ENCODE measurements at regions not wholly inside any gene's neighbourhood (a gene's known extent, or its start where the extent isn't known, plus 50 kb on each side); places are given as distances from the start of the nearest gene placed in this dataset.
"Not testable (repeated sequence)": the region's sequence is repeated elsewhere in the genome, so short reads cannot be mapped to it uniquely, and the experiment has no call there.

DNA sequence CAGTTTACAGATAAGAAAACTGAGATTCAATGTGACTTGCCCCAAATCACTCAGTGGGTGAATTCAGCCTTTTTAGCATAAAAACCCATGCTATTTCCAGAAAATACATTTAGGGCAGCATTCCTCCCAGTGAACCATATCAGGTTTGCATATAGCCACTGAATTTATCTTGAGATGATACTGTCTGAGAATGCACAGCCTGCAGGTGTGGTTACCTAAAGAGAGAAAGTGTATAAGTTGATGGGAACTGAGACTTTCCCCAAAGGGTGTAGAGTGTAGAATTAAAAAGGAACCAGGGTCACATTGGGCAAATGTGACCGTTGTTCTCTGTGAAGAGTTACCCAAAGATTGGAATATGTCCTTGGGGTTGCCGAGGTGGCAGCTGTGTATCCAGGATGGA is 100.0 kb upstream of the PIK3R1 start:
- no peak overlapping the region for H3K4me3 ChIP-seq (ENCODE audit: low read depth, low read length)
- H3K4me1 ChIP-seq (ENCODE audit: control insufficient read depth, insufficient read depth, low read length) = no peaks in the 10 kb centered on the region
- no peaks in the 10 kb centered on the region for H3K27me3 ChIP-seq (ENCODE audit: control insufficient read depth, insufficient read depth, low read length)
- no peak overlapping the region for H3K9ac ChIP-seq (ENCODE audit: low read length)
- H3K9me3 ChIP-seq (ENCODE audit: control insufficient read depth, insufficient read depth, low read depth, low read length) = peaks cover 3% of the 10 kb centered on the region; the same call in 1 of the 2 replicates
- H3K27ac ChIP-seq (ENCODE audit: low read depth, low read length) = no peak overlapping the region
- no peaks in the 10 kb centered on the region for H3K36me3 ChIP-seq (ENCODE audit: control insufficient read depth, insufficient read depth, low read length)

- Histone ChIP-seq H3K4me1 (ENCODE audit: control insufficient read depth, insufficient read depth, low read length) (no peaks in the 10 kb centered on the region), H3K27me3 (ENCODE audit: control insufficient read depth, insufficient read depth, low read length) (no peaks in the 10 kb centered on the region), H3K4me3 (ENCODE audit: low read depth, low read length) (no peak overlapping the region), H3K36me3 (ENCODE audit: control insufficient read depth, insufficient read depth, low read length) (no peaks in the 10 kb centered on the region), H3K27ac (ENCODE audit: low read depth, low read length) (no peak overlapping the region), H3K9ac (ENCODE audit: low read length) (no peak overlapping the region), H3K9me3 (ENCODE audit: control insufficient read depth, insufficient read depth, low read depth, low read length) (peaks cover 3% of the 10 kb centered on the region; the same call in 1 of the 2 replicates)
These were observed 101.0 kb upstream of the PIK3R1 start for GRCh38 chr5:68114378-68115040.

DNA sequence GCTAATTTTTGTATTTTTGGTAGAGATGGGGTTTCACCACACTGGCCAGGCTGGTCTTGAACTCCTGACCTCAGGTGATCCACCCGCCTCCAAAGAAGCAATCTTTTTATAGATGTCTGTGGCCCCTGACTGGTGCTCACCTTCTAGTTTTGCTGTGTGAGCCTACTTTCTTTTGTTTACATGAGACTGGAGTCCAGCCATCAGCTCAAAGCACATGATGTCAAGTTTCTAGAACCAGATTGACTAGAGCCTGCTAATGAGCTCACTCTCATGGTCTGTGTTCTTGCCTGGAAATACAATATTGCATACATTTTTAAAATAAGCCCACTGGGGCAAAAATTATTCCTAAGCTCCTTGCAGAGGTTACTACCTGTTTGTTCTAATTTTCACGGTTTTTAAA is 102.9 kb upstream of the PIK3R1 start:
- no peaks in the 10 kb centered on the region for H3K27me3 ChIP-seq (ENCODE audit: control insufficient read depth, insufficient read depth, low read length)
- H3K4me3 ChIP-seq (ENCODE audit: low read depth, low read length) = no peak overlapping the region
- peaks cover 6% of the 10 kb centered on the region; the same call in 1 of the 2 replicates for H3K9me3 ChIP-seq (ENCODE audit: control insufficient read depth, insufficient read depth, low read depth, low read length)
- H3K36me3 ChIP-seq (ENCODE audit: control insufficient read depth, insufficient read depth, low read length) = no peaks in the 10 kb centered on the region
- H3K27ac ChIP-seq (ENCODE audit: low read depth, low read length) = no peak overlapping the region
- no peak overlapping the region for H3K9ac ChIP-seq (ENCODE audit: low read length)
- H3K4me1 ChIP-seq (ENCODE audit: control insufficient read depth, insufficient read depth, low read length) = no peaks in the 10 kb centered on the region

- no peak overlapping the region for H3K9ac ChIP-seq (ENCODE audit: low read length)
- no peaks in the 10 kb centered on the region for H3K36me3 ChIP-seq (ENCODE audit: control insufficient read depth, insufficient read depth, low read length)
- H3K27me3 ChIP-seq (ENCODE audit: control insufficient read depth, insufficient read depth, low read length) = no peaks in the 10 kb centered on the region
- H3K27ac ChIP-seq (ENCODE audit: low read depth, low read length) = no peak overlapping the region
- H3K4me1 ChIP-seq (ENCODE audit: control insufficient read depth, insufficient read depth, low read length) = no peaks in the 10 kb centered on the region
- peaks cover 6% of the 10 kb centered on the region; the same call in 1 of the 2 replicates for H3K9me3 ChIP-seq (ENCODE audit: control insufficient read depth, insufficient read depth, low read depth, low read length)
- no peak overlapping the region for H3K4me3 ChIP-seq (ENCODE audit: low read depth, low read length)
These were observed 104.7 kb upstream of the PIK3R1 start for GRCh38 chr5:68110894-68111293.

DNA sequence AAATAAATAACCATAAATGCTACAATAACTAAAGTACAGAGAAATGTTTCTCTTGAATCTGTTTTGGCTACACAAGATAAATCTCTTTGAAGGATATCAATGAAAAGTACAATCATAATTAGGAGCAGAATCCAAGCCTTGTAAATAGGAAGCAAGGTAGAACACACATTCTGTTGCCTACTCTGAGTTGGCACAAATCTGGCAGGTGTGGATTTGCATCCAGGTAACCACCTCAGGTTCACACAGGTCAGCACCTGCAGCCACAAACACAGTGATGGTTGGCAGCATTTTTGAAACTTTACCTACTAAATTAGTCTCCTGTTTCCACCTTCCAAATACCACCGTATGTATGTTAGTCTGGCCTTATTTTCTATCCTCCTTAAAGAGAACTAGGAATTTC is 105.3 kb upstream of the PIK3R1 start:
- H3K27me3 ChIP-seq (ENCODE audit: control insufficient read depth, insufficient read depth, low read length) = no peaks in the 10 kb centered on the region
- no peaks in the 10 kb centered on the region for H3K36me3 ChIP-seq (ENCODE audit: control insufficient read depth, insufficient read depth, low read length)
- H3K9me3 ChIP-seq (ENCODE audit: control insufficient read depth, insufficient read depth, low read depth, low read length) = peaks cover 6% of the 10 kb centered on the region; the same call in 1 of the 2 replicates
- no peaks in the 10 kb centered on the region for H3K4me1 ChIP-seq (ENCODE audit: control insufficient read depth, insufficient read depth, low read length)
- no peak overlapping the region for H3K27ac ChIP-seq (ENCODE audit: low read depth, low read length)
- H3K9ac ChIP-seq (ENCODE audit: low read length) = no peak overlapping the region
- H3K4me3 ChIP-seq (ENCODE audit: low read depth, low read length) = no peak overlapping the region

DNA sequence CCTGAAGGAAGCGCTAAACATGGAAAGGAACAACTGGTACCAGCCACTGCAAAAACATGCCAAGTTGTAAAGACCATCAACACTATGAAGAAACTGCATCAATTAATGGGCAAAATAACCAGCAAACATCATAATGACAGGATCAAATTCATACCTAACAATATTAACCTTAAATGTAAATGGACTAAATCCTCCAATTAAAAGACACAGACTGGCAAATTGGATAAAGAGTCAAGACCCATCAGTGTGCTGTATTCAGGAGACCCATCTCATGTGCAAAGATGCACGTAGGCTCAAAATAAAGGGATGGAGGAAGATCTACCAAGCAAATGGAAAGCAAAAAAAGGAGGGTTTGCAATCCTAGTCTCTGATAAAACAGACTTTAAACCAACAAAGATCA is 111.3 kb upstream of the PIK3R1 start:
- H3K9ac ChIP-seq (ENCODE audit: low read length); H3K36me3 ChIP-seq (ENCODE audit: control insufficient read depth, insufficient read depth, low read length); H3K4me1 ChIP-seq (ENCODE audit: control insufficient read depth, insufficient read depth, low read length); H3K4me3 ChIP-seq (ENCODE audit: low read depth, low read length); H3K9me3 ChIP-seq (ENCODE audit: control insufficient read depth, insufficient read depth, low read depth, low read length); H3K27me3 ChIP-seq (ENCODE audit: control insufficient read depth, insufficient read depth, low read length); H3K27ac ChIP-seq (ENCODE audit: low read depth, low read length): not testable (repeated sequence)

GRCh38 chr5:68103297-68103696 is 112.3 kb upstream of the PIK3R1 start:
- H3K27ac ChIP-seq (ENCODE audit: low read depth, low read length); H3K4me3 ChIP-seq (ENCODE audit: low read depth, low read length); H3K27me3 ChIP-seq (ENCODE audit: control insufficient read depth, insufficient read depth, low read length); H3K9me3 ChIP-seq (ENCODE audit: control insufficient read depth, insufficient read depth, low read depth, low read length); H3K4me1 ChIP-seq (ENCODE audit: control insufficient read depth, insufficient read depth, low read length); H3K36me3 ChIP-seq (ENCODE audit: control insufficient read depth, insufficient read depth, low read length); H3K9ac ChIP-seq (ENCODE audit: low read length): not testable (repeated sequence)

DNA sequence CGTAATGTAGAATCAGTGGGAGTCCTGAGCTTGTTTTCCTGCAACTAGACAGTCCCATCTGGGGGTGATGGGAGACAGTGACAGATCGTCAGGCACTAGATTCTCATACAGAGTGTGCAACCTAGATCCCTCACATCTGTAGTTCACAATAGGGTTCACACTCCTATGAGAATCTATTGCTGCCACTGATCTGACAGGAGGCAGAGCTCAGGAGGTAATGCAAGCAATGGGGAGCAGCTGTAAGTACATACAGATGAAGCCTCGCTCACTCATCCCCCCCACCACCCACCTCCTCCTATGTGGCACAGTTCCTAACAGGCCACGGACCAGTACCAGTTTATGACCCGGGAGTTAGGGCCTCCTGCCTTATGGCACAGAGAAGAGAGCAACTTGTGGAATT is 116.2 kb upstream of the PIK3R1 start:
- no peaks in the 10 kb centered on the region for H3K27me3 ChIP-seq (ENCODE audit: control insufficient read depth, insufficient read depth, low read length)
- H3K4me1 ChIP-seq (ENCODE audit: control insufficient read depth, insufficient read depth, low read length) = no peaks in the 10 kb centered on the region
- H3K27ac ChIP-seq (ENCODE audit: low read depth, low read length) = no peak overlapping the region
- no peak overlapping the region for H3K9ac ChIP-seq (ENCODE audit: low read length)
- H3K4me3 ChIP-seq (ENCODE audit: low read depth, low read length) = no peak overlapping the region
- no peaks in the 10 kb centered on the region for H3K36me3 ChIP-seq (ENCODE audit: control insufficient read depth, insufficient read depth, low read length)
- peaks cover 7% of the 10 kb centered on the region; the same call in 1 of the 2 replicates for H3K9me3 ChIP-seq (ENCODE audit: control insufficient read depth, insufficient read depth, low read depth, low read length)

GRCh38 chr5:68093455-68094159 is 121.9 kb upstream of the PIK3R1 start:
- no peaks in the 10 kb centered on the region for H3K4me1 ChIP-seq (ENCODE audit: control insufficient read depth, insufficient read depth, low read length)
- H3K36me3 ChIP-seq (ENCODE audit: control insufficient read depth, insufficient read depth, low read length) = no peaks in the 10 kb centered on the region
- H3K9ac ChIP-seq (ENCODE audit: low read length) = no peak overlapping the region
- no peak overlapping the region for H3K4me3 ChIP-seq (ENCODE audit: low read depth, low read length)
- no peak overlapping the region for H3K27ac ChIP-seq (ENCODE audit: low read depth, low read length)
- H3K27me3 ChIP-seq (ENCODE audit: control insufficient read depth, insufficient read depth, low read length) = no peaks in the 10 kb centered on the region
- peaks cover 12% of the 10 kb centered on the region for H3K9me3 ChIP-seq (ENCODE audit: control insufficient read depth, insufficient read depth, low read depth, low read length)

GRCh38 chr5:68088302-68088701 is 127.3 kb upstream of the PIK3R1 start:
- Histone ChIP-seq H3K9me3 (ENCODE audit: control insufficient read depth, insufficient read depth, low read depth, low read length) (peaks cover 5% of the 10 kb centered on the region), H3K27ac (ENCODE audit: low read depth, low read length) (no peak overlapping the region), H3K4me1 (ENCODE audit: control insufficient read depth, insufficient read depth, low read length) (no peaks in the 10 kb centered on the region), H3K27me3 (ENCODE audit: control insufficient read depth, insufficient read depth, low read length) (no peaks in the 10 kb centered on the region), H3K9ac (ENCODE audit: low read length) (no peak overlapping the region), H3K36me3 (ENCODE audit: control insufficient read depth, insufficient read depth, low read length) (no peaks in the 10 kb centered on the region), H3K4me3 (ENCODE audit: low read depth, low read length) (no peak overlapping the region)

GRCh38 chr5:68087866-68088265 is 127.7 kb upstream of the PIK3R1 start:
- no peak overlapping the region for H3K27ac ChIP-seq (ENCODE audit: low read depth, low read length)
- H3K9ac ChIP-seq (ENCODE audit: low read length) = no peak overlapping the region
- no peak overlapping the region for H3K4me3 ChIP-seq (ENCODE audit: low read depth, low read length)
- H3K36me3 ChIP-seq (ENCODE audit: control insufficient read depth, insufficient read depth, low read length) = no peaks in the 10 kb centered on the region
- H3K27me3 ChIP-seq (ENCODE audit: control insufficient read depth, insufficient read depth, low read length) = no peaks in the 10 kb centered on the region
- peaks cover 5% of the 10 kb centered on the region for H3K9me3 ChIP-seq (ENCODE audit: control insufficient read depth, insufficient read depth, low read depth, low read length)
- no peaks in the 10 kb centered on the region for H3K4me1 ChIP-seq (ENCODE audit: control insufficient read depth, insufficient read depth, low read length)

Measured in HUES6 (cell line).